ENCODE measurements at regions not wholly inside any gene's neighbourhood (a gene's known extent, or its start where the extent isn't known, plus 50 kb on each side); places are given as distances from the start of the nearest gene placed in this dataset.

GRCh38 chr1:21355956-21356355 is 65.7 kb upstream of the ECE1 start:
- Histone ChIP-seq H3K79me1 (replicated peaks; ENCODE audit: low read length, poor library complexity, severe bottlenecking) (no peaks in the 10 kb centered on the region), H3K9ac (ENCODE audit: low read length) (no peak overlapping the region), H3K36me3 (ENCODE audit: control insufficient read depth in 1 of 2, insufficient read depth in 2 of 2, low read depth in 1 of 2, low read length in 2 of 2) (no peaks in the 10 kb centered on the region), H3K4me3 (ENCODE audit: insufficient read depth in 1 of 2, low read depth in 1 of 2, low read length in 2 of 2) (no peak overlapping the region), H2BK15ac (ENCODE audit: low read depth, poor library complexity, severe bottlenecking) (no peak overlapping the region), H3K9me3 (ENCODE audit: control insufficient read depth, low read length) (no peaks in the 10 kb centered on the region), H3K27ac (ENCODE audit: low read length, poor library complexity, severe bottlenecking) (no peak overlapping the region), H2AFZ (ENCODE audit: low read depth, low read length) (no peak overlapping the region), H3K4ac (ENCODE audit: low read depth in 1 of 2, low read length in 2 of 2) (no peak overlapping the region), H3K23ac (ENCODE audit: low read length in 2 of 2) (no peak overlapping the region), H3K27me3 (ENCODE audit: control insufficient read depth in 1 of 2, insufficient read depth in 1 of 2, low read length in 2 of 2) (peaks cover 0 to 4% of the 10 kb centered on the region in 2 experiments), H2AK5ac (ENCODE audit: low read length, severe bottlenecking) (no peak overlapping the region), H3K14ac (ENCODE audit: low read length in 2 of 2) (no peak overlapping the region), H4K8ac (ENCODE audit: low read length) (no peak overlapping the region), H3K18ac (ENCODE audit: low read depth in 1 of 2, low read length in 2 of 2) (no peak overlapping the region), H2BK12ac (ENCODE audit: low read length in 2 of 2) (no peak overlapping the region), H3K4me1 (ENCODE audit: control insufficient read depth, insufficient read depth, low read depth, low read length) (peaks cover 3% of the 10 kb centered on the region), H4K91ac (ENCODE audit: low read length) (no peak overlapping the region), H2BK120ac (ENCODE audit: low read depth, low read length) (no peak overlapping the region), H3K4me2 (ENCODE audit: low read length, poor library complexity, severe bottlenecking) (no peak overlapping the region), H2BK5ac (ENCODE audit: low read depth, low read length, poor library complexity, severe bottlenecking) (no peak overlapping the region)
- WGBS = 71% methylated on average over 6 of the region's 6 CpGs
- no peak for DNase-seq

GRCh38 chr1:21352586-21352985 is 62.3 kb upstream of the ECE1 start:
- no peak overlapping the region for H4K8ac ChIP-seq (ENCODE audit: low read length)
- no peaks in the 10 kb centered on the region for H3K79me1 ChIP-seq (replicated peaks; ENCODE audit: low read length, poor library complexity, severe bottlenecking)
- H2AK5ac ChIP-seq (ENCODE audit: low read length, severe bottlenecking) = no peak overlapping the region
- H3K9me3 ChIP-seq (ENCODE audit: control insufficient read depth, low read length) = no peaks in the 10 kb centered on the region
- no peak overlapping the region for H3K4me2 ChIP-seq (ENCODE audit: low read length, poor library complexity, severe bottlenecking)
- peaks cover 12% of the 10 kb centered on the region for H3K4me1 ChIP-seq (ENCODE audit: control insufficient read depth, insufficient read depth, low read depth, low read length)
- DNase-seq = no peak
- no peak overlapping the region for H3K9ac ChIP-seq (ENCODE audit: low read length)
- no peak overlapping the region for H3K27ac ChIP-seq (ENCODE audit: low read length, poor library complexity, severe bottlenecking)
- H3K27me3 ChIP-seq (ENCODE audit: control insufficient read depth in 1 of 2, insufficient read depth in 1 of 2, low read length in 2 of 2) = peaks cover 0 to 4% of the 10 kb centered on the region in 2 experiments
- no peak overlapping the region for H2BK120ac ChIP-seq (ENCODE audit: low read depth, low read length)
- H3K18ac ChIP-seq (ENCODE audit: low read depth in 1 of 2, low read length in 2 of 2) = no peak overlapping the region
- no peak overlapping the region for H2AFZ ChIP-seq (ENCODE audit: low read depth, low read length)
- H2BK12ac ChIP-seq (ENCODE audit: low read length in 2 of 2) = no peak overlapping the region
- no peak overlapping the region for H3K4ac ChIP-seq (ENCODE audit: low read depth in 1 of 2, low read length in 2 of 2)
- H2BK5ac ChIP-seq (ENCODE audit: low read depth, low read length, poor library complexity, severe bottlenecking) = no peak overlapping the region
- no peak overlapping the region for H4K91ac ChIP-seq (ENCODE audit: low read length)
- H3K23ac ChIP-seq (ENCODE audit: low read length in 2 of 2) = no peak overlapping the region
- no peak overlapping the region for H3K4me3 ChIP-seq (ENCODE audit: insufficient read depth in 1 of 2, low read depth in 1 of 2, low read length in 2 of 2)
- H2BK15ac ChIP-seq (ENCODE audit: low read depth, poor library complexity, severe bottlenecking) = no peak overlapping the region
- H3K36me3 ChIP-seq (ENCODE audit: control insufficient read depth in 1 of 2, insufficient read depth in 2 of 2, low read depth in 1 of 2, low read length in 2 of 2) = no peaks in the 10 kb centered on the region
- H3K14ac ChIP-seq (ENCODE audit: low read length in 2 of 2) = no peak overlapping the region

GRCh38 chr1:21351901-21352300 is 61.6 kb upstream of the ECE1 start:
- Histone ChIP-seq H4K91ac (ENCODE audit: low read length) (no peak overlapping the region), H3K4me3 (ENCODE audit: insufficient read depth in 1 of 2, low read depth in 1 of 2, low read length in 2 of 2) (no peak overlapping the region), H3K9ac (ENCODE audit: low read length) (no peak overlapping the region), H2BK15ac (ENCODE audit: low read depth, poor library complexity, severe bottlenecking) (no peak overlapping the region), H2BK5ac (ENCODE audit: low read depth, low read length, poor library complexity, severe bottlenecking) (no peak overlapping the region), H3K14ac (ENCODE audit: low read length in 2 of 2) (no peak overlapping the region), H3K4me2 (ENCODE audit: low read length, poor library complexity, severe bottlenecking) (no peak overlapping the region), H3K27me3 (ENCODE audit: control insufficient read depth in 1 of 2, insufficient read depth in 1 of 2, low read length in 2 of 2) (peaks cover 0 to 4% of the 10 kb centered on the region in 2 experiments), H3K4me1 (ENCODE audit: control insufficient read depth, insufficient read depth, low read depth, low read length) (peaks cover 13% of the 10 kb centered on the region), H3K4ac (ENCODE audit: low read depth in 1 of 2, low read length in 2 of 2) (no peak overlapping the region), H2BK12ac (ENCODE audit: low read length in 2 of 2) (no peak overlapping the region), H2AFZ (ENCODE audit: low read depth, low read length) (no peak overlapping the region), H3K27ac (ENCODE audit: low read length, poor library complexity, severe bottlenecking) (no peak overlapping the region), H3K9me3 (ENCODE audit: control insufficient read depth, low read length) (no peaks in the 10 kb centered on the region), H4K8ac (ENCODE audit: low read length) (no peak overlapping the region), H3K18ac (ENCODE audit: low read depth in 1 of 2, low read length in 2 of 2) (no peak overlapping the region), H2AK5ac (ENCODE audit: low read length, severe bottlenecking) (no peak overlapping the region), H2BK120ac (ENCODE audit: low read depth, low read length) (no peak overlapping the region), H3K79me1 (replicated peaks; ENCODE audit: low read length, poor library complexity, severe bottlenecking) (no peaks in the 10 kb centered on the region), H3K36me3 (ENCODE audit: control insufficient read depth in 1 of 2, insufficient read depth in 2 of 2, low read depth in 1 of 2, low read length in 2 of 2) (no peaks in the 10 kb centered on the region), H3K23ac (ENCODE audit: low read length in 2 of 2) (no peak overlapping the region)
- DNase-seq = no peak
- WGBS = 82% methylated on average over 4 of the region's 6 CpGs

GRCh38 chr1:21350202-21350885 is 60.1 kb upstream of the ECE1 start:
- no peak overlapping the region for H3K18ac ChIP-seq (ENCODE audit: low read depth in 1 of 2, low read length in 2 of 2)
- H2BK5ac ChIP-seq (ENCODE audit: low read depth, low read length, poor library complexity, severe bottlenecking) = peak overlapping the region; percentile 59
- H3K4me3 ChIP-seq (ENCODE audit: insufficient read depth in 1 of 2, low read depth in 1 of 2, low read length in 2 of 2) = no peak overlapping the region
- H3K79me1 ChIP-seq (replicated peaks; ENCODE audit: low read length, poor library complexity, severe bottlenecking) = no peaks in the 10 kb centered on the region
- H2BK15ac ChIP-seq (ENCODE audit: low read depth, poor library complexity, severe bottlenecking) = no peak overlapping the region
- no peak overlapping the region for H3K23ac ChIP-seq (ENCODE audit: low read length in 2 of 2)
- no peak overlapping the region for H2AK5ac ChIP-seq (ENCODE audit: low read length, severe bottlenecking)
- H3K27me3 ChIP-seq (ENCODE audit: control insufficient read depth in 1 of 2, insufficient read depth in 1 of 2, low read length in 2 of 2) = no peaks in the 10 kb centered on the region
- H4K91ac ChIP-seq (ENCODE audit: low read length) = peak overlapping the region; percentile 70
- H2BK12ac ChIP-seq (ENCODE audit: low read length in 2 of 2) = no peak overlapping the region
- no peak overlapping the region for H3K4ac ChIP-seq (ENCODE audit: low read depth in 1 of 2, low read length in 2 of 2)
- H3K4me2 ChIP-seq (ENCODE audit: low read length, poor library complexity, severe bottlenecking) = no peak overlapping the region
- H3K9ac ChIP-seq (ENCODE audit: low read length) = no peak overlapping the region
- 83% methylated on average over 10 of the region's 11 CpGs for WGBS
- H4K8ac ChIP-seq (ENCODE audit: low read length) = no peak overlapping the region
- H3K36me3 ChIP-seq (ENCODE audit: control insufficient read depth in 1 of 2, insufficient read depth in 2 of 2, low read depth in 1 of 2, low read length in 2 of 2) = no peaks in the 10 kb centered on the region
- peaks cover 13% of the 10 kb centered on the region for H3K4me1 ChIP-seq (ENCODE audit: control insufficient read depth, insufficient read depth, low read depth, low read length)
- no peak overlapping the region for H3K14ac ChIP-seq (ENCODE audit: low read length in 2 of 2)
- H3K27ac ChIP-seq (ENCODE audit: low read length, poor library complexity, severe bottlenecking) = peak overlapping the region; percentile 57
- DNase-seq = no peak
- no peak overlapping the region for H2AFZ ChIP-seq (ENCODE audit: low read depth, low read length)
- H2BK120ac ChIP-seq (ENCODE audit: low read depth, low read length) = no peak overlapping the region
- no peaks in the 10 kb centered on the region for H3K9me3 ChIP-seq (ENCODE audit: control insufficient read depth, low read length)

All from mesenchymal stem cell (in vitro differentiated cells and primary cell).